GM12891 (cell line): ENCODE measurements at regions not wholly inside any gene's neighbourhood (a gene's known extent, or its start where the extent isn't known, plus 50 kb on each side); places are given as distances from the start of the nearest gene placed in this dataset.

Experiments used
- PAX5 ChIP-seq: IDR thresholded peaks from 2 replicates; pipeline ENCODE4 v1.6.1; 2011; ENCODE audit warnings: low read length, moderate library complexity, mild to moderate bottlenecking; ENCODE audit not compliant: insufficient read depth, severe bottlenecking
- POLR2A ChIP-seq: IDR thresholded peaks from 2 replicates; pipeline ENCODE4 v1.6.1; 2011; ENCODE audit warnings: low read depth, low read length, control low read depth
- POLR2AphosphoS5 ChIP-seq: IDR thresholded peaks from 2 replicates; pipeline ENCODE4 v1.6.1; 2011; ENCODE audit warnings: low read depth, low read length, control low read depth
- SPI1 ChIP-seq: IDR thresholded peaks from 2 replicates; pipeline ENCODE4 v1.6.1; 2011; ENCODE audit warnings: low read depth, low read length, control low read depth
- TAF1 ChIP-seq: IDR thresholded peaks from 2 replicates; pipeline ENCODE4 v1.6.1; 2011; ENCODE audit warnings: low read depth, low read length, control low read depth

DNA sequence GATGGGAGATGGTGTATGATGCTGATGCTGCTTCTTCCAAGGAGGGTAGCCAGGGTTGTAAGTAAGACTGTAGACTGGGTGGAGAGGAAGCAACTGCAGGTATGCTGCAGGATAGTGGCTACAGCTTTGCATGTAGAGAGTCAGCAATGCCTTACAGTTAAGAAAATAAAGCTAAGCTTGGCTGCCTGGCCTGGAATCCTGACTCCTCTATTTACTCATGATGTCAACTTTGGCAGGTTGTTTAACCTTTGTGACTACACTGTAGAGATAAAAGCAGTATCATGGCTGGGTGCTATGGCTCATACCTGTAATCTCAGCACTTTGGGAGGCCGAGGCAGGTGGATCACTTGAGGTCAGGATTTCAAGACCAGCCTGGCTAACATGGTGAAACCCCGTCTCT lies 301.6 kb upstream of the RBFOX1 start:
- no peak for TF ChIP-seq POLR2A
- no peak for TF ChIP-seq TAF1
- no peak for TF ChIP-seq POLR2AphosphoS5
- no peak for TF ChIP-seq PAX5
- TF ChIP-seq SPI1, result no peak
